ENCODE measurements at regions not wholly inside any gene's neighbourhood (a gene's known extent, or its start where the extent isn't known, plus 50 kb on each side); places are given as distances from the start of the nearest gene placed in this dataset.

DNA sequence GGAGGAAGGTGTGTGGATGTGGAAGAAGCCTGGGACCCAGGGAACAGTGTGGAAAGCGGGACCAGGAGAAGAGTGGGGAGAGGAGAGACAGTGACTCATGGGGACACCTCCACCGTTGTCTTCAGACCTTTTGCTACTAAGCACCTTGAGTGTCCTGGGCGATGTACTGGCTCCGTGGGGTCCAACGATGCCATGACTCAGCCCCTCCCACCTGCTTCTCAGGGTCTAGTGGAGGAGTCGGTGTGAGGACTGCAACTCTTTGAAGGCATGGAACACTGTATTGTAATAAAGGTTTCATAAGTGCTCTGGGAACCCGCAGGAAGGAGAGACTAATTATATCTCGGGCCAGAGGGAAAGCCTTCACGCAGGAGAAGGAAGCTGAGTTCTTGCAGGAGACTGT lies 166.9 kb upstream of the KL start:
- H3K14ac ChIP-seq (ENCODE audit: insufficient read depth, low read length) = no peak overlapping the region
- peaks cover 9% of the 10 kb centered on the region for H3K4me1 ChIP-seq (ENCODE audit: insufficient read depth, low read length)
- no peak overlapping the region for H3K9ac ChIP-seq (ENCODE audit: extremely low read depth, insufficient read length, low read length)
- no peak overlapping the region for H2BK12ac ChIP-seq (ENCODE audit: insufficient read length, low read depth, low read length)
- DNase-seq = no peak
- H4K20me1 ChIP-seq (ENCODE audit: control insufficient read depth, insufficient read depth, insufficient read length) = no peaks in the 10 kb centered on the region
- no peak overlapping the region for H3K23ac ChIP-seq (ENCODE audit: insufficient read length, low read depth, low read length)
- H3K79me1 ChIP-seq (ENCODE audit: insufficient read depth, low read depth, low read length, poor library complexity, severe bottlenecking) = no peaks in the 10 kb centered on the region
- H2BK15ac ChIP-seq (ENCODE audit: low read depth, low read length) = no peak overlapping the region
- H2BK5ac ChIP-seq (ENCODE audit: insufficient read length, low read length) = no peak overlapping the region
- TF ChIP-seq, protein P1, sequence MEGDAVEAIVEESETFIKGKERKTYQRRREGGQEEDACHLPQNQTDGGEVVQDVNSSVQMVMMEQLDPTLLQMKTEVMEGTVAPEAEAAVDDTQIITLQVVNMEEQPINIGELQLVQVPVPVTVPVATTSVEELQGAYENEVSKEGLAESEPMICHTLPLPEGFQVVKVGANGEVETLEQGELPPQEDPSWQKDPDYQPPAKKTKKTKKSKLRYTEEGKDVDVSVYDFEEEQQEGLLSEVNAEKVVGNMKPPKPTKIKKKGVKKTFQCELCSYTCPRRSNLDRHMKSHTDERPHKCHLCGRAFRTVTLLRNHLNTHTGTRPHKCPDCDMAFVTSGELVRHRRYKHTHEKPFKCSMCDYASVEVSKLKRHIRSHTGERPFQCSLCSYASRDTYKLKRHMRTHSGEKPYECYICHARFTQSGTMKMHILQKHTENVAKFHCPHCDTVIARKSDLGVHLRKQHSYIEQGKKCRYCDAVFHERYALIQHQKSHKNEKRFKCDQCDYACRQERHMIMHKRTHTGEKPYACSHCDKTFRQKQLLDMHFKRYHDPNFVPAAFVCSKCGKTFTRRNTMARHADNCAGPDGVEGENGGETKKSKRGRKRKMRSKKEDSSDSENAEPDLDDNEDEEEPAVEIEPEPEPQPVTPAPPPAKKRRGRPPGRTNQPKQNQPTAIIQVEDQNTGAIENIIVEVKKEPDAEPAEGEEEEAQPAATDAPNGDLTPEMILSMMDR (conservative IDR thresholded peaks at IDR 0.05) = no peak
- Mint-ChIP-seq H3K4me3 (no peak overlapping the region), H3K27me3 (ENCODE audit: low read depth) (peaks cover 15% of the 10 kb centered on the region), H3K9me3 (peaks cover 4 to 7% of the 10 kb centered on the region in 2 experiments; a peak in 3 of 5 replicates), H3K36me3 (ENCODE audit: insufficient read depth in 1 of 3, low read depth in 3 of 3) (peaks cover 3 to 6% (median 4%) of the 10 kb centered on the region in 3 experiments; a peak in 5 of 7 replicates), H3K27ac (no peak overlapping the region), H3K4me1 (peaks cover 28 to 32% of the 10 kb centered on the region in 2 experiments)
- H2AK5ac ChIP-seq (ENCODE audit: insufficient read length, low read length) = no peak overlapping the region
- no peak overlapping the region for H2BK20ac ChIP-seq (ENCODE audit: low read depth, low read length, poor library complexity, severe bottlenecking)
- H2BK120ac ChIP-seq (ENCODE audit: low read depth, low read length, poor library complexity, severe bottlenecking) = no peak overlapping the region
- no peak overlapping the region for H3K4ac ChIP-seq (ENCODE audit: low read depth, low read length)
- no CpG with 5 or more reads among the region's 9 CpGs for WGBS (ENCODE audit: extremely low coverage, insufficient read length, low lambda C conversion rate)
- no peak overlapping the region for H4K5ac ChIP-seq (ENCODE audit: insufficient read length, low read depth, low read length)
- no peak overlapping the region for H4K8ac ChIP-seq (replicated peaks; ENCODE audit: insufficient read length, low read depth, low read length)
- H3K23me2 ChIP-seq (ENCODE audit: insufficient read length, low read depth, low read length, poor library complexity, severe bottlenecking) = no peaks in the 10 kb centered on the region
- no peak overlapping the region for H3T11ph ChIP-seq (ENCODE audit: low read length)
- no peak overlapping the region for H3K4me2 ChIP-seq (ENCODE audit: insufficient read depth, insufficient read length, low read length)
- H4K91ac ChIP-seq (ENCODE audit: insufficient read length, low read depth, low read length) = no peak overlapping the region
- no peaks in the 10 kb centered on the region for H3K9me3 ChIP-seq (ENCODE audit: control insufficient read depth, low read depth, low read length)
- H3K79me2 ChIP-seq (ENCODE audit: insufficient read depth, low read length) = no peaks in the 10 kb centered on the region
- H3K27ac ChIP-seq (ENCODE audit: insufficient read length, low read depth, low read length) = no peak overlapping the region
- H3K56ac ChIP-seq (ENCODE audit: insufficient read length, low read depth, low read length) = no peak overlapping the region
- no peak overlapping the region for H3K18ac ChIP-seq (ENCODE audit: insufficient read length, low read depth, low read length)
- no peaks in the 10 kb centered on the region for H3K27me3 ChIP-seq (ENCODE audit: insufficient read depth, low read length)
- H2AFZ ChIP-seq (ENCODE audit: low read length) = no peak overlapping the region

All from H9 (cell line).